A549 (cell line): ENCODE measurements at regions not wholly inside any gene's neighbourhood (a gene's known extent, or its start where the extent isn't known, plus 50 kb on each side); places are given as distances from the start of the nearest gene placed in this dataset.

Source experiments
- ATAC-seq, 2 experiments: fragments of 200-7000 bp in 1 of 2; fragments of >200 bp in 1 of 2; cut with Nextera tagmentation in 1 of 2; cut with Tn5 transposase in 1 of 2; 3 replicates each; pipeline versions ENCODE4 v1.8.0 to v1.9.1; 2018 to 2020; ENCODE audit warnings: mild to moderate bottlenecking in 1 of 2, moderate library complexity in 1 of 2
- CTCF ChIA-PET: fragments of 300-600 bp; sonication (Branson Sonifier 250); formaldehyde crosslinking; extraction: SDS; loops from one replicate; lab custom pipeline; 2021; ENCODE audit warnings: antibody characterized with exemption, inconsistent platforms; lab: Yijun Ruan, JAX
- POLR2A ChIA-PET: fragments of 350-600 bp; formaldehyde crosslinking; extraction: SDS; loops from one replicate; lab custom pipeline; 2021; ENCODE audit warnings: antibody characterized with exemption, inconsistent platforms; lab: Yijun Ruan, JAX
- DNase-seq, 2 experiments: peaks; one replicate each; pipeline versions ENCODE4 v3.0.0 to v3.0.0-alpha.2; 2011 to 2016; ENCODE audit warnings: low read depth in 1 of 2, low spot score in 1 of 2
- FAIRE-seq: peaks from 2 replicates; lab custom pipeline; 2011; peaks lifted over from hg19 to GRCh38; lab: Jason Lieb, UNC
- H3K27ac ChIP-seq, 2 experiments: fragments of >200 bp; sonication (Bioruptor Twin); formaldehyde crosslinking; 3 replicates each; pipeline ENCODE4 v1.5.1; 2016 to 2017
- H3K4me1 ChIP-seq: fragments of >200 bp; sonication (Bioruptor Twin); formaldehyde crosslinking; 3 replicates; pipeline ENCODE4 v1.6.1; 2016
- H3K4me2 ChIP-seq: fragments of >200 bp; sonication (Bioruptor Twin); formaldehyde crosslinking; 3 replicates; pipeline ENCODE4 v1.6.1; 2016
- H3K4me3 ChIP-seq: fragments of >200 bp; sonication (Bioruptor Twin); formaldehyde crosslinking; 3 replicates; pipeline ENCODE4 v1.5.1; 2016
- H3K9me3 ChIP-seq: fragments of >200 bp; sonication (Bioruptor Twin); formaldehyde crosslinking; 3 replicates; pipeline ENCODE4 v1.6.1; 2016
- CHD2 ChIP-seq: fragments of 150-350 bp; IDR thresholded peaks from 2 replicates; pipeline ENCODE4 v1.6.1; 2014; ENCODE audit warnings: low read length; ENCODE audit not compliant: partially characterized antibody
- EHMT2 ChIP-seq: fragments of 200-600 bp; sonication (generic); IDR thresholded peaks from 2 replicates; pipeline ENCODE4 v1.6.1; 2016; ENCODE audit warnings: antibody characterized with exemption, low read depth, mild to moderate bottlenecking, moderate library complexity
- ELK1 ChIP-seq: fragments of 150-350 bp; IDR thresholded peaks from 2 replicates; pipeline ENCODE4 v1.6.1; 2014; ENCODE audit warnings: low read depth, mild to moderate bottlenecking, low read length
- FOSB ChIP-seq: fragments of 250-450 bp; sonication (Bioruptor Pico); IDR thresholded peaks from 2 replicates; pipeline ENCODE4 v1.5.0; 2020; ENCODE audit warnings: mild to moderate bottlenecking, moderate library complexity
- FOSL2 ChIP-seq, 2 experiments: fragments of 450-650 bp in 1 of 2; fragments of >200 bp in 1 of 2; sonication (Bioruptor Twin) in 1 of 2; formaldehyde crosslinking; IDR thresholded peaks; 2 replicates each; pipeline versions ENCODE4 v1.5.0 to v1.6.1; 2016 to 2020; ENCODE audit warnings: mild to moderate bottlenecking in 1 of 2, moderate library complexity in 1 of 2
- HDAC2 ChIP-seq: fragments of 200-600 bp; sonication (generic); IDR thresholded peaks from 2 replicates; pipeline ENCODE4 v1.6.1; 2016
- HES2 ChIP-seq: fragments of >200 bp; sonication (Bioruptor Twin); formaldehyde crosslinking; IDR thresholded peaks from 2 replicates; pipeline ENCODE4 v1.6.1; 2016
- HOXA7 ChIP-seq: fragments of 250-450 bp; sonication (Bioruptor Pico); IDR thresholded peaks from 2 replicates; pipeline ENCODE4 v1.5.0; 2020; ENCODE audit warnings: mild to moderate bottlenecking, moderate library complexity
- HOXB13 ChIP-seq: fragments of 250-450 bp; sonication (Bioruptor Pico); IDR thresholded peaks from 2 replicates; pipeline ENCODE4 v1.5.0; 2020; ENCODE audit warnings: low read depth, mild to moderate bottlenecking, moderate library complexity
- JUNB ChIP-seq: fragments of >200 bp; sonication (Bioruptor Twin); formaldehyde crosslinking; IDR thresholded peaks from 2 replicates; pipeline ENCODE4 v1.6.1; 2016
- KDM1A ChIP-seq: fragments of 200-600 bp; sonication (generic); IDR thresholded peaks from 2 replicates; pipeline ENCODE4 v1.6.1; 2016; ENCODE audit warnings: low read depth, mild to moderate bottlenecking
- KDM5A ChIP-seq: fragments of 200-600 bp; sonication (generic); IDR thresholded peaks from 2 replicates; pipeline ENCODE4 v1.6.1; 2016; ENCODE audit warnings: antibody characterized with exemption, mild to moderate bottlenecking
- MAFK ChIP-seq: fragments of 450-650 bp; IDR thresholded peaks from 2 replicates; pipeline ENCODE4 v1.6.1; 2014; ENCODE audit not compliant: partially characterized antibody
- MAX ChIP-seq: IDR thresholded peaks from 2 replicates; pipeline ENCODE4 v1.6.1; 2012
- MAZ ChIP-seq: fragments of 150-350 bp; IDR thresholded peaks from 2 replicates; pipeline ENCODE4 v1.6.1; 2014; ENCODE audit warnings: antibody characterized with exemption, low read depth, low read length, borderline replicate concordance
- NFE2L2 ChIP-seq: fragments of 150-350 bp; conservative IDR thresholded peaks from 2 replicates; pipeline ENCODE4 v1.6.1; 2014; ENCODE audit warnings: low read length
- NPAS2 ChIP-seq: fragments of 250-450 bp; sonication (Bioruptor Pico); IDR thresholded peaks from 2 replicates; pipeline ENCODE4 v1.8.0; 2022; ENCODE audit warnings: mild to moderate bottlenecking, moderate library complexity, borderline replicate concordance
- NR3C1 ChIP-seq: fragments of >200 bp; sonication (Bioruptor Twin); formaldehyde crosslinking; IDR thresholded peaks from 3 replicates; pipeline ENCODE4 v1.6.1; 2017
- PHF8 ChIP-seq: fragments of 200-600 bp; sonication (generic); IDR thresholded peaks from 2 replicates; pipeline ENCODE4 v1.6.1; 2016; ENCODE audit warnings: low read depth, mild to moderate bottlenecking, antibody characterized with exemption, moderate library complexity, borderline replicate concordance
- REST ChIP-seq: fragments of 200-600 bp; sonication (generic); IDR thresholded peaks from 2 replicates; pipeline ENCODE4 v1.6.1; 2016; ENCODE audit warnings: antibody characterized with exemption, mild to moderate bottlenecking, moderate library complexity
- RNF2 ChIP-seq: fragments of 200-600 bp; sonication (generic); IDR thresholded peaks from 2 replicates; pipeline ENCODE4 v1.6.1; 2016; ENCODE audit warnings: low read depth, mild to moderate bottlenecking, antibody characterized with exemption, moderate library complexity, borderline replicate concordance
- SMC3 ChIP-seq: fragments of >200 bp; sonication (Bioruptor Twin); formaldehyde crosslinking; IDR thresholded peaks from 3 replicates; pipeline ENCODE4 v1.6.1; 2018; ENCODE audit warnings: inconsistent platforms
- SREBF2 ChIP-seq: fragments of 450-650 bp; IDR thresholded peaks from 2 replicates; pipeline ENCODE4 v1.6.1; 2014; ENCODE audit warnings: mild to moderate bottlenecking, moderate library complexity
- TFCP2L1 ChIP-seq: fragments of 250-450 bp; sonication (Bioruptor Pico); IDR thresholded peaks from 2 replicates; pipeline ENCODE4 v1.5.0; 2021; ENCODE audit warnings: mild to moderate bottlenecking
- WGBS: methylation state at CpG from one replicate; pipeline ENCODE4 v1.1.6; 2017; ENCODE audit errors: missing lambda C conversion rate; 5-methylcytosine and 5-hydroxymethylcytosine counted together

DNA sequence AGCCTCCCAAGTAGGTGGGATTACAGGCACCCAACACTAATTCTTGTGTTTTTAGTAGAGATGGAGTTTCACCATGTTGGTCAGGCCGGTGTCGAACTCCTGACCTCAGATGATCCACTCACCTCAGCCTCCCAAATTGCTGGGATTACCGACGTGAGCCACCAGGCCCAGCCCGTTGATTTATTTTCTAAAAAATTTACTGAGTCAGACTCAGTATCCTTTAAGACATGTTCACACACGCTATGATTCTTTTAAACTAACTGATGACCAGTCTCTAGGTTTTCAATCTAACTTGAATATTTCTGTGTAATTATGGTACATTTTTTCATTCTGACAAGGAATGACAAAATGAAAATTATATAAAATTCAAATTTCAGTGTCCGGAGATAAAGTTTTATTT lies 114.5 kb downstream of the MMUT start:
- POLR2A ChIA-PET = no interaction called here
- H3K4me3 ChIP-seq = no peak overlapping the region
- no peaks in the 10 kb centered on the region for H3K9me3 ChIP-seq
- FAIRE-seq (no peak), DNase-seq (no peak), ATAC-seq (no peak)
- H3K4me1 ChIP-seq = no peaks in the 10 kb centered on the region
- CTCF ChIA-PET = no interaction called here
- no peak overlapping the region for H3K4me2 ChIP-seq
- no peak overlapping the region for H3K27ac ChIP-seq
- TF ChIP-seq PHF8 = no peak
- no peak for TF ChIP-seq MAZ
- TF ChIP-seq JUNB = no peak
- TF ChIP-seq SMC3 = no peak
- no peak for TF ChIP-seq HOXB13 (CRISPR knock-in tag)
- no peak for TF ChIP-seq TFCP2L1 (CRISPR knock-in tag)
- no peak for TF ChIP-seq KDM5A
- TF ChIP-seq HOXA7 (CRISPR knock-in tag) = no peak
- TF ChIP-seq FOSB (CRISPR knock-in tag) = no peak
- TF ChIP-seq NPAS2 (CRISPR knock-in tag) = no peak
- no peak for TF ChIP-seq MAX
- no peak for TF ChIP-seq REST
- 70% methylated on average over 7 of the region's 7 CpGs for WGBS

DNA sequence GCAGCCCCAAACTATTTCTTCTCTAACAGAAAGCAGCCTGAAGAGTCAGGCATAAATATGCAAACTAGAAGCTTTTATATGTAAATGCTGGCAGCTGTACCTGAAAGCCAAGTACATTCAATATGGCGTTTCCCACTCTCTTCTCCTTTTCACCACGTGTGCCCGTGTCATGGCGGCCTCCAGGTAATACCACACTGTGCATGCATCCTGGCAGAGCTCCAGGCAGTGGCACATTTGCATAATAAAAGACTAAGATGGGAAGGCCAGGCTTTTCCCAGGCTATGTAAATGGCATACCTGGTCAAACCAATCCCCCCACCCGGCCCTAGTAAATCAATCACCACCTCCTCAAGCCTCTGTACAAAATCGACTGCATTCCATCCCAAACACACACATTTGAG lies 120.6 kb downstream of the MMUT start:
- 46% methylated on average over 6 of the region's 6 CpGs for WGBS

DNA sequence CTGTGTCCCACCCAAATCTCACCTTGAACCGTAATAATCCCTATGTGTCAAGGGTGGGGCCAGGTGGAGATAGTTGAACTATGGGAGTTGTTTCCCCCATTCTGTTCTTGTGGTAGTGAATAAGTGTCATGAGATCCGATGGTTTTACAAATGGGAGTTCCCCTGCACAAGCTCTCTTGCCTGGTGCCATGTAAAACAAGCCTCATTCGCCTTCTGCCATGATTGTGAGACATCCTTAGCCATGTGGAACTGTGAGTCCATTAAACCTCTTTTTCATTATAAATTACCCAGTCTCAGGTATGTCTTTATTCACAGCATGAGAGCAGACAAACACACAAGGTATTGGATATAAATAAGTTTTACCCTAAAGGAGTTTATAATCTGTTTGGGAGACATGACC lies 121.2 kb downstream of the MMUT start:
- POLR2A ChIA-PET = no interaction called here
- H3K4me2 ChIP-seq = no peak overlapping the region
- no peak overlapping the region for H3K27ac ChIP-seq
- TF ChIP-seq HDAC2 (no peak), JUNB (no peak), CHD2 (no peak), TFCP2L1 (CRISPR knock-in tag) (no peak), RNF2 (no peak), MAFK (no peak), FOSL2 (IDR thresholded peaks at IDR 0.05) (no peak), FOSL2 (CRISPR knock-in tag; IDR thresholded peaks at IDR 0.05) (no peak), NFE2L2 (no peak), ELK1 (no peak), SREBF2 (no peak), HOXB13 (CRISPR knock-in tag) (no peak), KDM1A (no peak), KDM5A (no peak), NR3C1 (no peak), HES2 (no peak), EHMT2 (no peak), SMC3 (no peak)
- TF ChIP-seq, all 56 proteins: peak for 0
- Histone ChIP-seq H3K4me3 (no peak overlapping the region), H3K9me3 (no peaks in the 10 kb centered on the region), H3K4me1 (no peaks in the 10 kb centered on the region)
- 69% methylated on average over 3 of the region's 3 CpGs for WGBS
- FAIRE-seq (no peak), ATAC-seq (no peak), DNase-seq (no peak)
- CTCF ChIA-PET = no interaction called here

More for the DNA sequence above, 120.6 kb downstream of the MMUT start:
- Histone ChIP-seq H3K4me2 (no peak overlapping the region), H3K4me1 (no peaks in the 10 kb centered on the region), H3K27ac (no peak overlapping the region), H3K4me3 (no peak overlapping the region)
- POLR2A ChIA-PET = no interaction called here
- DNase-seq (no peak), ATAC-seq (no peak)
- TF ChIP-seq MAX = no peak
- TF ChIP-seq, all 56 proteins: peak for 0
- CTCF ChIA-PET = no interaction called here
- no peak for FAIRE-seq
- no peaks in the 10 kb centered on the region for H3K9me3 ChIP-seq
